Neuronal stem cell (in vitro differentiated cells): ENCODE measurements at regions not wholly inside any gene's neighbourhood (a gene's known extent, or its start where the extent isn't known, plus 50 kb on each side); places are given as distances from the start of the nearest gene placed in this dataset.

ENCODE experiments used
- DNase-seq: peaks from one replicate; pipeline ENCODE4 v3.0.0-alpha.2; 2013; ENCODE audit warnings: low spot score
- H2AFZ ChIP-seq: one replicate; pipeline ENCODE4 v1.6.1; 2013; ENCODE audit warnings: mild to moderate bottlenecking, low read length, inconsistent platforms
- H2AK5ac ChIP-seq: 2 replicates; pipeline ENCODE4 v1.6.1; 2013; ENCODE audit warnings: low read depth, mild to moderate bottlenecking, inconsistent platforms, low read length, moderate library complexity, mixed read lengths
- H2BK120ac ChIP-seq: 2 replicates; pipeline ENCODE4 v1.6.1; 2013; ENCODE audit warnings: low read depth, mild to moderate bottlenecking, inconsistent platforms, low read length, moderate library complexity, mixed read lengths
- H2BK12ac ChIP-seq: one replicate; pipeline ENCODE4 v1.6.1; 2013; ENCODE audit warnings: low read length, inconsistent platforms
- H2BK15ac ChIP-seq: 2 replicates; pipeline ENCODE4 v1.6.1; 2013; ENCODE audit warnings: mild to moderate bottlenecking, low read length, inconsistent platforms, mixed read lengths
- H2BK5ac ChIP-seq: one replicate; pipeline ENCODE4 v1.6.1; 2013; ENCODE audit warnings: inconsistent platforms, mild to moderate bottlenecking, low read length, moderate library complexity
- H3K14ac ChIP-seq: one replicate; pipeline ENCODE4 v1.6.1; 2013; ENCODE audit warnings: low read length, inconsistent platforms
- H3K18ac ChIP-seq: 2 replicates; pipeline ENCODE4 v1.6.1; 2013; ENCODE audit warnings: low read length, inconsistent platforms
- H3K23ac ChIP-seq: 2 replicates; pipeline ENCODE4 v1.6.1; 2013; ENCODE audit warnings: low read depth, mild to moderate bottlenecking, mixed read lengths, low read length, inconsistent platforms; ENCODE audit not compliant: poor library complexity
- H3K27ac ChIP-seq: replicated peaks from 3 replicates; pipeline ENCODE4 v1.5.1; 2013; ENCODE audit warnings: low read length, inconsistent platforms
- H3K27me3 ChIP-seq, 3 experiments: 2 replicates each; pipeline ENCODE4 v1.6.1; 2013; ENCODE audit warnings: low read length in 3 of 3, mild to moderate bottlenecking in 2 of 3, inconsistent platforms in 1 of 3, low read depth in 1 of 3, mixed read lengths in 1 of 3, moderate library complexity in 1 of 3; ENCODE audit not compliant: control insufficient read depth in 3 of 3, insufficient read depth in 3 of 3
- H3K36me3 ChIP-seq, 2 donors: replicated peaks in 1 of 2; 2 replicates each; pipeline ENCODE4 v1.6.1; 2013; ENCODE audit warnings: low read length in 2 of 2; ENCODE audit not compliant: control insufficient read depth in 2 of 2, insufficient read depth in 2 of 2
- H3K4ac ChIP-seq: 2 replicates; pipeline ENCODE4 v1.6.1; 2013; ENCODE audit warnings: inconsistent platforms, mild to moderate bottlenecking, low read length, moderate library complexity
- H3K4me1 ChIP-seq, 2 donors: 1 replicate in 1 of 2; 2 replicates in 1 of 2; pipeline ENCODE4 v1.6.1; 2013; ENCODE audit warnings: low read length in 2 of 2, low read depth in 1 of 2; ENCODE audit not compliant: control insufficient read depth in 2 of 2, insufficient read depth in 1 of 2
- H3K4me2 ChIP-seq: one replicate; pipeline ENCODE4 v1.6.1; 2013; ENCODE audit warnings: mild to moderate bottlenecking, low read length, inconsistent platforms; ENCODE audit not compliant: insufficient read depth, poor library complexity, severe bottlenecking
- H3K4me3 ChIP-seq, 2 donors: 2 replicates each; pipeline ENCODE4 v1.5.1; 2013; ENCODE audit warnings: low read length in 2 of 2, mild to moderate bottlenecking in 2 of 2, inconsistent platforms in 1 of 2, moderate library complexity in 1 of 2
- H3K79me1 ChIP-seq: one replicate; pipeline ENCODE4 v1.6.1; 2013; ENCODE audit warnings: low read depth, mild to moderate bottlenecking, inconsistent platforms, low read length, moderate library complexity
- H3K9ac ChIP-seq: one replicate; pipeline ENCODE4 v1.6.1; 2013; ENCODE audit warnings: mild to moderate bottlenecking, low read depth, low read length, inconsistent platforms; ENCODE audit not compliant: poor library complexity
- H3K9me3 ChIP-seq, 2 donors: replicated peaks in 1 of 2; 2 replicates each; pipeline versions ENCODE3 to v1.6.1; 2013; ENCODE audit warnings: low read length in 2 of 2, mild to moderate bottlenecking in 2 of 2, inconsistent platforms in 1 of 2, low read depth in 1 of 2, mixed read lengths in 1 of 2, moderate library complexity in 1 of 2; ENCODE audit not compliant: control insufficient read depth in 2 of 2, insufficient read depth in 1 of 2
- H4K8ac ChIP-seq: one replicate; pipeline ENCODE4 v1.6.1; 2013; ENCODE audit warnings: low read depth, mild to moderate bottlenecking, inconsistent platforms, low read length, moderate library complexity
- H4K91ac ChIP-seq: one replicate; pipeline ENCODE4 v1.6.1; 2013; ENCODE audit warnings: low read length, low read depth, mild to moderate bottlenecking, inconsistent platforms; ENCODE audit not compliant: poor library complexity
- WGBS, 2 donors: extraction: QIAGEN DNeasy Blood & Tissue Kit; methylation state at CpG; one replicate each; pipeline ENCODE4 v1.1.7; 2013; ENCODE audit warnings: missing lambda C conversion rate in 2 of 2, mixed read lengths in 1 of 2; ENCODE audit not compliant: insufficient read length in 2 of 2, insufficient replicate concordance in 1 of 2; ENCODE audit errors: extremely low coverage in 2 of 2; 5-methylcytosine and 5-hydroxymethylcytosine counted together

DNA sequence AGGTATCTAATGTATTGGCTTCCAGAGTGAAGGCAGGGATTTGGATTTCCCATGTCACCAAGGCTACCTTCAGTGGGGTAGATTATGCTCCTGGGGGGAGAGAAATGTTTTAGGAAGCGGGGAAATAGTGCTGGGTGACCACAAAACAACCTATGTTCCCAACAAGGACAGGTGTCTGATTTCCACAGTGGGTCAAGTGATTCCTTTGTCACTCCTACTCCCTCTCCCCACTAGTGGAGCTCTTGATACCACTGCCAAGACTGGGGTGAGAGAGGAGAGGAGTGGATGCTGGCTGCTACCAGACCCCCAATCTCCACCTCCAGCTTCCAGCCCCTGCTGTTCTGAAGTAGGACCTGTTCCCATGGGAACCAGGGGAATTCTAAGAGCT, 104.3 kb upstream of the FAM78B start:
- no peak overlapping the region for H3K23ac ChIP-seq
- DNase-seq = no peak
- WGBS, 2 donors = no CpG with 5 or more reads among the region's 1 CpG
- H2BK5ac ChIP-seq = no peak overlapping the region
- no peak overlapping the region for H3K4me2 ChIP-seq
- H3K4me3 ChIP-seq = no peak overlapping the region
- no peak overlapping the region for H2BK15ac ChIP-seq
- no peak overlapping the region for H4K91ac ChIP-seq
- no peak overlapping the region for H2AK5ac ChIP-seq
- no peak overlapping the region for H3K18ac ChIP-seq
- no peak overlapping the region for H2AFZ ChIP-seq
- H3K4ac ChIP-seq = no peak overlapping the region
- H3K4me1 ChIP-seq = peaks cover 0 to 12% of the 10 kb centered on the region in 2 donors
- H3K36me3 ChIP-seq = no peaks in the 10 kb centered on the region
- H3K27me3 ChIP-seq = no peaks in the 10 kb centered on the region
- H3K79me1 ChIP-seq = no peaks in the 10 kb centered on the region
- H3K14ac ChIP-seq = no peak overlapping the region
- H3K27ac ChIP-seq = no peak overlapping the region
- no peaks in the 10 kb centered on the region for H3K9me3 ChIP-seq
- no peak overlapping the region for H4K8ac ChIP-seq
- H2BK12ac ChIP-seq = no peak overlapping the region
- H3K9ac ChIP-seq = no peak overlapping the region
- H2BK120ac ChIP-seq = no peak overlapping the region

GRCh38 chr1:166272155-166272554, 105.4 kb upstream of the FAM78B start:
- DNase-seq = no peak
- H4K8ac ChIP-seq = no peak overlapping the region
- H2AK5ac ChIP-seq = no peak overlapping the region
- no CpG with 5 or more reads among the region's 1 CpG for WGBS, 2 donors
- no peak overlapping the region for H2BK5ac ChIP-seq
- no peak overlapping the region for H3K4ac ChIP-seq
- H3K4me2 ChIP-seq = no peak overlapping the region
- no peak overlapping the region for H2BK15ac ChIP-seq
- no peak overlapping the region for H3K27ac ChIP-seq
- peaks cover 0 to 12% of the 10 kb centered on the region in 2 donors for H3K4me1 ChIP-seq
- H3K36me3 ChIP-seq = no peaks in the 10 kb centered on the region
- no peak overlapping the region for H3K9ac ChIP-seq
- no peak overlapping the region for H2AFZ ChIP-seq
- no peak overlapping the region for H3K14ac ChIP-seq
- no peaks in the 10 kb centered on the region for H3K79me1 ChIP-seq
- H2BK120ac ChIP-seq = no peak overlapping the region
- H3K27me3 ChIP-seq = no peaks in the 10 kb centered on the region
- no peak overlapping the region for H3K4me3 ChIP-seq
- H3K9me3 ChIP-seq = no peaks in the 10 kb centered on the region
- H2BK12ac ChIP-seq = no peak overlapping the region
- no peak overlapping the region for H4K91ac ChIP-seq
- H3K23ac ChIP-seq = no peak overlapping the region
- no peak overlapping the region for H3K18ac ChIP-seq

DNA sequence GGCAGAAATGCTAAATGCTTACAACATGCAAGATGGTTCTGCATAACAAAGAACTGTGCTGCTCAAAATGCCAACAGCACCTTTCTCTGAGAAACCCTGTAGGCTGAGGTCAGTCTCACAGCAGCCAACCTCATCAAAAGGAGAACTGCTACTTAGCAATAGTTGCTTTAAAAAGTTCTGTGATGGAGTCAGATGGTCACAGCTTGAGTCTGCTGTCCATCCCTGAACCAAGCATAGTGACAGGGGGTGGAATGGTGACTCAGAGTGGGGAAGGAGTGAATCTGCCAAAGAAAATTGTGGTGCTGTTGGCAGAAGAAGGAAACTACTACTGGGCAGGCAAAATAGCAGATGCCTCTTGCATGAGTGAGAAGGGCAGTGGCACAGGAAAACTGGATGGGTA, 106.0 kb upstream of the FAM78B start:
- Histone ChIP-seq H2BK120ac (no peak overlapping the region), H3K27ac (no peak overlapping the region), H3K18ac (no peak overlapping the region), H2BK12ac (no peak overlapping the region), H3K4me3 (no peak overlapping the region), H3K9me3 (no peaks in the 10 kb centered on the region), H3K4me1 (peaks cover 0 to 12% of the 10 kb centered on the region in 2 donors), H3K27me3 (no peaks in the 10 kb centered on the region), H3K4me2 (no peak overlapping the region), H3K9ac (no peak overlapping the region), H2AFZ (no peak overlapping the region), H3K23ac (no peak overlapping the region), H3K14ac (no peak overlapping the region), H4K91ac (no peak overlapping the region), H2BK15ac (no peak overlapping the region), H3K36me3 (no peaks in the 10 kb centered on the region), H3K79me1 (no peaks in the 10 kb centered on the region), H4K8ac (no peak overlapping the region), H2BK5ac (no peak overlapping the region), H3K4ac (no peak overlapping the region), H2AK5ac (no peak overlapping the region)
- DNase-seq = no peak

DNA sequence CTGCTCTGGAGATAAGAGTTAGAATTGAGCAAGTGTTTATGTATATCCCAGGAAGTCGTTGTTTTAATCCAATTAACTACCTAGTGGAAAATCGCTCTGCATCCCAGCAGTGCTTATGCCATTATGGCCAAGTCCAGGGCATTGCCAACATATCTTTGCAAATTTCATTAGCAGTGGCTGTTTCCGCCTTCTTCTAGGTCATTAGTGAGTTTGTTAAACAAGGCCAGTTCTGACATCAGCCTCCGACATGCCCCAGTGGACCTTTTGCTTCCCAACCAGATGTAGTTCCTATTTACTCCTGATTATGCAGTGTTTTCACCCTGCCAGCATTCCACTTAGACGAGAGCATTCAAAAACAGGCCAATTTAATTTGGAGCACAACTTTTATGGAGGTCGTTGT, 106.8 kb upstream of the FAM78B start:
- Histone ChIP-seq H2BK120ac (no peak overlapping the region), H3K23ac (no peak overlapping the region), H3K9me3 (no peaks in the 10 kb centered on the region), H3K4ac (no peak overlapping the region), H3K4me3 (no peak overlapping the region), H2BK5ac (no peak overlapping the region), H3K18ac (no peak overlapping the region), H3K79me1 (no peaks in the 10 kb centered on the region), H2BK15ac (no peak overlapping the region), H3K9ac (no peak overlapping the region), H3K4me1 (peaks cover 0 to 12% of the 10 kb centered on the region in 2 donors), H3K27me3 (no peaks in the 10 kb centered on the region), H3K14ac (no peak overlapping the region), H4K8ac (no peak overlapping the region), H2AFZ (no peak overlapping the region), H3K36me3 (no peaks in the 10 kb centered on the region), H2AK5ac (no peak overlapping the region), H3K27ac (no peak overlapping the region), H2BK12ac (no peak overlapping the region), H4K91ac (no peak overlapping the region), H3K4me2 (no peak overlapping the region)
- DNase-seq = no peak
- WGBS, 2 donors = no CpG with 5 or more reads among the region's 6 CpGs
